Activated naive CD4-positive, alpha-beta T cell treated with anti-CD3 and anti-CD28 coated beads, Interleukin-2, amount 50 U/mL, for 24 hours (primary cell): ENCODE measurements at regions not wholly inside any gene's neighbourhood (a gene's known extent, or its start where the extent isn't known, plus 50 kb on each side); places are given as distances from the start of the nearest gene placed in this dataset.
"Not testable (repeated sequence)": the region's sequence is repeated elsewhere in the genome, so short reads cannot be mapped to it uniquely, and the experiment has no call there.

Experiments used
- H3K27ac Mint-ChIP-seq: one replicate; pipeline ENCODE4 v1.8.0; 2021; ENCODE audit warnings: mild to moderate bottlenecking, mixed read lengths
- H3K27me3 Mint-ChIP-seq: one replicate; pipeline ENCODE4 v1.8.0; 2021; ENCODE audit warnings: mixed read lengths
- H3K36me3 Mint-ChIP-seq: one replicate; pipeline ENCODE4 v1.8.0; 2021; ENCODE audit warnings: mixed read lengths
- H3K4me1 Mint-ChIP-seq: one replicate; pipeline ENCODE4 v1.8.0; 2021; ENCODE audit warnings: mixed read lengths
- H3K4me3 Mint-ChIP-seq: one replicate; pipeline ENCODE4 v1.8.0; 2021; ENCODE audit warnings: mild to moderate bottlenecking, mixed read lengths
- H3K9me3 Mint-ChIP-seq: one replicate; pipeline ENCODE4 v1.8.0; 2021; ENCODE audit warnings: mixed read lengths

GRCh38 chr2:234867882-234868285 lies 83.9 kb upstream of the SH3BP4 start:
- Mint-ChIP-seq H3K36me3 (no peaks in the 10 kb centered on the region), H3K4me1 (no peaks in the 10 kb centered on the region), H3K9me3 (peaks cover 5% of the 10 kb centered on the region), H3K4me3 (no peak overlapping the region), H3K27me3 (peaks cover 6% of the 10 kb centered on the region), H3K27ac (no peak overlapping the region)

GRCh38 chr2:234865586-234865985 lies 86.2 kb upstream of the SH3BP4 start:
- H3K27me3 Mint-ChIP-seq, result peaks cover 6% of the 10 kb centered on the region
- H3K36me3 Mint-ChIP-seq, result no peaks in the 10 kb centered on the region
- no peak overlapping the region for H3K4me3 Mint-ChIP-seq
- no peaks in the 10 kb centered on the region for H3K9me3 Mint-ChIP-seq
- H3K27ac Mint-ChIP-seq, result no peak overlapping the region
- no peaks in the 10 kb centered on the region for H3K4me1 Mint-ChIP-seq

- no peak overlapping the region for H3K27ac Mint-ChIP-seq
- peaks cover 3% of the 10 kb centered on the region for H3K27me3 Mint-ChIP-seq
- H3K36me3 Mint-ChIP-seq, result no peaks in the 10 kb centered on the region
- no peaks in the 10 kb centered on the region for H3K4me1 Mint-ChIP-seq
- H3K9me3 Mint-ChIP-seq, result no peaks in the 10 kb centered on the region
- H3K4me3 Mint-ChIP-seq, result no peak overlapping the region
Observed at GRCh38 chr2:234865040-234865439, 86.8 kb upstream of the SH3BP4 start.

GRCh38 chr2:234864506-234864905 lies 87.3 kb upstream of the SH3BP4 start:
- H3K4me3 Mint-ChIP-seq, result no peak overlapping the region
- no peaks in the 10 kb centered on the region for H3K9me3 Mint-ChIP-seq
- peaks cover 3% of the 10 kb centered on the region for H3K27me3 Mint-ChIP-seq
- H3K27ac Mint-ChIP-seq, result no peak overlapping the region
- no peaks in the 10 kb centered on the region for H3K4me1 Mint-ChIP-seq
- no peaks in the 10 kb centered on the region for H3K36me3 Mint-ChIP-seq

GRCh38 chr2:234863043-234863934 lies 88.5 kb upstream of the SH3BP4 start:
- Mint-ChIP-seq H3K4me1 (no peaks in the 10 kb centered on the region), H3K4me3 (no peak overlapping the region), H3K27me3 (peaks cover 2% of the 10 kb centered on the region), H3K9me3 (no peaks in the 10 kb centered on the region), H3K36me3 (no peaks in the 10 kb centered on the region), H3K27ac (no peak overlapping the region)

- H3K27me3 Mint-ChIP-seq, result no peaks in the 10 kb centered on the region
- no peak overlapping the region for H3K27ac Mint-ChIP-seq
- no peaks in the 10 kb centered on the region for H3K4me1 Mint-ChIP-seq
- no peak overlapping the region for H3K4me3 Mint-ChIP-seq
- H3K9me3 Mint-ChIP-seq, result no peaks in the 10 kb centered on the region
- no peaks in the 10 kb centered on the region for H3K36me3 Mint-ChIP-seq
Observed at GRCh38 chr2:234861841-234862735, 89.7 kb upstream of the SH3BP4 start.

- not testable (repeated sequence) for H3K27me3 Mint-ChIP-seq, H3K27ac Mint-ChIP-seq, H3K4me3 Mint-ChIP-seq, H3K9me3 Mint-ChIP-seq, H3K4me1 Mint-ChIP-seq, H3K36me3 Mint-ChIP-seq
Observed at GRCh38 chr2:234859330-234859872, 92.4 kb upstream of the SH3BP4 start.

- Mint-ChIP-seq H3K36me3 (no peaks in the 10 kb centered on the region), H3K27me3 (peaks cover 3% of the 10 kb centered on the region), H3K27ac (no peak overlapping the region), H3K9me3 (peaks cover 6% of the 10 kb centered on the region), H3K4me1 (no peaks in the 10 kb centered on the region), H3K4me3 (no peak overlapping the region)
Observed at GRCh38 chr2:234858790-234859329, 93.0 kb upstream of the SH3BP4 start.

GRCh38 chr2:234858145-234858544 lies 93.7 kb upstream of the SH3BP4 start:
- Mint-ChIP-seq H3K36me3 (no peaks in the 10 kb centered on the region), H3K4me3 (no peak overlapping the region), H3K27ac (no peak overlapping the region), H3K27me3 (peaks cover 3% of the 10 kb centered on the region), H3K4me1 (no peaks in the 10 kb centered on the region), H3K9me3 (peaks cover 6% of the 10 kb centered on the region)

- Mint-ChIP-seq H3K4me3 (no peak overlapping the region), H3K27me3 (peaks cover 3% of the 10 kb centered on the region), H3K36me3 (no peaks in the 10 kb centered on the region), H3K4me1 (no peaks in the 10 kb centered on the region), H3K27ac (no peak overlapping the region), H3K9me3 (peaks cover 6% of the 10 kb centered on the region)
Observed at GRCh38 chr2:234853729-234854128, 98.1 kb upstream of the SH3BP4 start.

GRCh38 chr2:234852941-234853340 lies 98.9 kb upstream of the SH3BP4 start:
- Mint-ChIP-seq H3K4me3 (no peak overlapping the region), H3K36me3 (no peaks in the 10 kb centered on the region), H3K4me1 (no peaks in the 10 kb centered on the region), H3K9me3 (peaks cover 6% of the 10 kb centered on the region), H3K27ac (no peak overlapping the region), H3K27me3 (peaks cover 4% of the 10 kb centered on the region)

GRCh38 chr2:234852035-234852434 lies 99.8 kb upstream of the SH3BP4 start:
- Mint-ChIP-seq H3K27ac (no peak overlapping the region), H3K27me3 (peaks cover 5% of the 10 kb centered on the region)

GRCh38 chr2:234851451-234851850 lies 100.4 kb upstream of the SH3BP4 start:
- Mint-ChIP-seq H3K9me3 (peaks cover 6% of the 10 kb centered on the region), H3K27me3 (peaks cover 7% of the 10 kb centered on the region), H3K27ac (no peak overlapping the region), H3K4me3 (no peak overlapping the region), H3K36me3 (no peaks in the 10 kb centered on the region), H3K4me1 (no peaks in the 10 kb centered on the region)

More at GRCh38 chr2:234852035-234852434, 99.8 kb upstream of the SH3BP4 start:
- Mint-ChIP-seq H3K4me1 (no peaks in the 10 kb centered on the region), H3K36me3 (no peaks in the 10 kb centered on the region), H3K9me3 (peaks cover 6% of the 10 kb centered on the region), H3K4me3 (no peak overlapping the region)

GRCh38 chr2:234850818-234851217 lies 101.0 kb upstream of the SH3BP4 start:
- H3K9me3 Mint-ChIP-seq, result peaks cover 6% of the 10 kb centered on the region
- H3K36me3 Mint-ChIP-seq, result no peaks in the 10 kb centered on the region
- no peak overlapping the region for H3K27ac Mint-ChIP-seq
- H3K27me3 Mint-ChIP-seq, result peaks cover 7% of the 10 kb centered on the region
- no peaks in the 10 kb centered on the region for H3K4me1 Mint-ChIP-seq
- H3K4me3 Mint-ChIP-seq, result no peak overlapping the region

- peaks cover 9% of the 10 kb centered on the region for H3K27me3 Mint-ChIP-seq
- H3K4me3 Mint-ChIP-seq, result no peak overlapping the region
- no peak overlapping the region for H3K27ac Mint-ChIP-seq
- H3K9me3 Mint-ChIP-seq, result peaks cover 2% of the 10 kb centered on the region
- H3K4me1 Mint-ChIP-seq, result no peaks in the 10 kb centered on the region
- no peaks in the 10 kb centered on the region for H3K36me3 Mint-ChIP-seq
Observed at GRCh38 chr2:234849678-234850077, 102.1 kb upstream of the SH3BP4 start.
